ENCODE measurements at regions not wholly inside any gene's neighbourhood (a gene's known extent, or its start where the extent isn't known, plus 50 kb on each side); places are given as distances from the start of the nearest gene placed in this dataset.

- H4K91ac ChIP-seq (ENCODE audit: insufficient read length, low read depth, low read length) = no peak overlapping the region
- H3K79me1 ChIP-seq (ENCODE audit: insufficient read depth, low read depth, low read length, poor library complexity, severe bottlenecking) = no peaks in the 10 kb centered on the region
- Mint-ChIP-seq H3K9me3 (peaks cover 4 to 7% of the 10 kb centered on the region in 2 experiments; a peak in 4 of 5 replicates), H3K27ac (no peak overlapping the region), H3K4me3 (no peak overlapping the region), H3K4me1 (peaks cover 2% of the 10 kb centered on the region in 2 experiments; a peak in 3 of 4 replicates), H3K36me3 (ENCODE audit: insufficient read depth in 1 of 3, low read depth in 3 of 3) (peaks cover 0 to 14% (median 8%) of the 10 kb centered on the region in 3 experiments; a peak in 6 of 7 replicates), H3K27me3 (ENCODE audit: low read depth) (no peaks in the 10 kb centered on the region)
- no peaks in the 10 kb centered on the region for H3K79me2 ChIP-seq (ENCODE audit: insufficient read depth, low read length)
- no peak overlapping the region for H3K18ac ChIP-seq (ENCODE audit: insufficient read length, low read depth, low read length)
- H2AK5ac ChIP-seq (ENCODE audit: insufficient read length, low read length) = no peak overlapping the region
- H2BK15ac ChIP-seq (ENCODE audit: low read depth, low read length) = no peak overlapping the region
- H3K27me3 ChIP-seq (ENCODE audit: insufficient read depth, low read length) = no peaks in the 10 kb centered on the region
- H3T11ph ChIP-seq (ENCODE audit: low read length) = no peak overlapping the region
- no peaks in the 10 kb centered on the region for H3K23me2 ChIP-seq (ENCODE audit: insufficient read length, low read depth, low read length, poor library complexity, severe bottlenecking)
- no peak overlapping the region for H3K4me2 ChIP-seq (ENCODE audit: insufficient read depth, insufficient read length, low read length)
- no peak overlapping the region for H3K9ac ChIP-seq (ENCODE audit: extremely low read depth, insufficient read length, low read length)
- DNase-seq = no peak
- H4K5ac ChIP-seq (ENCODE audit: insufficient read length, low read depth, low read length) = no peak overlapping the region
- H2BK5ac ChIP-seq (ENCODE audit: insufficient read length, low read length) = no peak overlapping the region
- no peak overlapping the region for H2BK12ac ChIP-seq (ENCODE audit: insufficient read length, low read depth, low read length)
- no peak overlapping the region for H3K14ac ChIP-seq (ENCODE audit: insufficient read depth, low read length)
- no peaks in the 10 kb centered on the region for H3K9me3 ChIP-seq (ENCODE audit: control insufficient read depth, low read depth, low read length)
- H3K23ac ChIP-seq (ENCODE audit: insufficient read length, low read depth, low read length) = no peak overlapping the region
- H2BK20ac ChIP-seq (ENCODE audit: low read depth, low read length, poor library complexity, severe bottlenecking) = no peak overlapping the region
- WGBS (ENCODE audit: extremely low coverage, insufficient read length, low lambda C conversion rate) = no CpG with 5 or more reads among the region's 2 CpGs
- no peak overlapping the region for H2BK120ac ChIP-seq (ENCODE audit: low read depth, low read length, poor library complexity, severe bottlenecking)
- H3K4ac ChIP-seq (ENCODE audit: low read depth, low read length) = no peak overlapping the region
- no peak overlapping the region for H4K8ac ChIP-seq (replicated peaks; ENCODE audit: insufficient read length, low read depth, low read length)
- no peaks in the 10 kb centered on the region for H3K4me1 ChIP-seq (ENCODE audit: insufficient read depth, low read length)
- no peak overlapping the region for H2AFZ ChIP-seq (ENCODE audit: low read length)
- no peak overlapping the region for H3K27ac ChIP-seq (ENCODE audit: insufficient read length, low read depth, low read length)
- TF ChIP-seq CTCF (conservative IDR thresholded peaks at IDR 0.05) = no peak
- H4K20me1 ChIP-seq (ENCODE audit: control insufficient read depth, insufficient read depth, insufficient read length) = no peaks in the 10 kb centered on the region
- H3K56ac ChIP-seq (ENCODE audit: insufficient read length, low read depth, low read length) = no peak overlapping the region
Measured at GRCh38 chr4:132330994-132331393, 818.1 kb upstream of the PCDH10 start.
